ENCODE measurements at regions not wholly inside any gene's neighbourhood (a gene's known extent, or its start where the extent isn't known, plus 50 kb on each side); places are given as distances from the start of the nearest gene placed in this dataset.

- POLR2A ChIA-PET = no interaction called here
- DNase-seq (no peak), ATAC-seq (ENCODE audit: low read depth) (no peak)
- no peak overlapping the region for H2AFZ ChIP-seq (ENCODE audit: insufficient read depth, low read depth, low read length, poor library complexity, severe bottlenecking)
- H3K27me3 ChIP-seq (replicated peaks in 1 of 4; ENCODE audit: control extremely low read depth in 1 of 4, control insufficient read depth in 3 of 4, insufficient read depth in 4 of 4, low read length in 3 of 4) = peaks cover 0 to 2% (median 0%) of the 10 kb centered on the region in 4 experiments
- no peak overlapping the region for H3K4me3 ChIP-seq (ENCODE audit: control extremely low read depth in 1 of 5, extremely low read depth in 1 of 5, insufficient read depth in 1 of 5, low read depth in 2 of 5, low read length in 4 of 5)
- no peaks in the 10 kb centered on the region for H4K20me1 ChIP-seq (ENCODE audit: control insufficient read depth, insufficient read depth, low read length, poor library complexity, severe bottlenecking)
- no peak overlapping the region for H3K27ac ChIP-seq (ENCODE audit: low read length in 2 of 2)
- H3K9me3 Mint-ChIP-seq (ENCODE audit: insufficient read depth) = no peaks in the 10 kb centered on the region
- CTCF ChIA-PET = no interaction called here
- H3K9ac ChIP-seq (ENCODE audit: low read length) = no peak overlapping the region
- no peaks in the 10 kb centered on the region for H3K4me1 ChIP-seq (ENCODE audit: control insufficient read depth in 2 of 2, insufficient read depth in 2 of 2, low read length in 2 of 2)
- intact Hi-C loops (cut with micrococcal nuclease) = no loop called here
- no peak for TF ChIP-seq EZH2 (IDR thresholded peaks at IDR 0.05; ENCODE audit: borderline replicate concordance, insufficient read depth, low read depth, low read length, poor library complexity, severe bottlenecking)
- no CpG with 5 or more reads among the region's 2 CpGs for WGBS (ENCODE audit: insufficient coverage)
- peaks cover 0 to 3% (median 0%) of the 10 kb centered on the region in 3 donors for H3K9me3 ChIP-seq (ENCODE audit: control extremely low read depth in 1 of 3, control insufficient read depth in 2 of 3, insufficient read depth in 1 of 3, low read length in 2 of 3)
- no peak overlapping the region for H3K4me3 Mint-ChIP-seq
- H3K27me3 Mint-ChIP-seq = peaks cover 38% of the 10 kb centered on the region
- H3K27ac Mint-ChIP-seq = no peak overlapping the region
- no peaks in the 10 kb centered on the region for H3K4me1 Mint-ChIP-seq
- no peaks in the 10 kb centered on the region for H3K79me2 ChIP-seq (ENCODE audit: control insufficient read depth, insufficient read depth, low read length)
- H3K4me2 ChIP-seq (replicated peaks; ENCODE audit: low read depth, low read length, poor library complexity, severe bottlenecking) = no peak overlapping the region
- no peaks in the 10 kb centered on the region for H3K36me3 ChIP-seq (replicated peaks in 1 of 2; ENCODE audit: control extremely low read depth in 1 of 2, control insufficient read depth in 1 of 2, extremely low read depth in 1 of 2, insufficient read depth in 2 of 2, low read length in 1 of 2)
Measured at GRCh38 chr1:119308806-119309205, 59.8 kb upstream of the HAO2 start.

DNA sequence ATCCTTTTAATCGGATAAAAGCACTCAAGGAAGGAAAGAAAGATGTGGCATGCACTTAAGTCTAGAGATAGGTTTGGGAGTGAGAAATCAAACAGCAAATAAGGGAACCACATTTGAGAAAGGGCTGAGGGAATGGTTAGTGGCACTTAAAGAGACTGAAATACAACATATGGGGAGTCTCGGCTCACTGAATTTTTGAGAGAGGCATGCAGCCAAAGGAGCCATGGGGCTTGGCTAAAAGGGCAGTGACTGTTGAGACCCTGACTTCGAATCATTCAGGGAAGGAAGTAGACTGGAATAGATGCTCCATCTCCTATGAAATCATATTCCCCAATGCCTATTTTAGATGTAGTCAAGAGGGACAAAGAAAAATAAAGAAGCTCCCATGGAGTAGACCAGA lies 58.3 kb upstream of the HAO2 start:
- Histone ChIP-seq H3K79me2 (ENCODE audit: control insufficient read depth, insufficient read depth, low read length) (no peaks in the 10 kb centered on the region), H3K27ac (ENCODE audit: low read length in 2 of 2) (no peak overlapping the region), H3K4me2 (replicated peaks; ENCODE audit: low read depth, low read length, poor library complexity, severe bottlenecking) (no peak overlapping the region), H3K27me3 (replicated peaks in 1 of 4; ENCODE audit: control extremely low read depth in 1 of 4, control insufficient read depth in 3 of 4, insufficient read depth in 4 of 4, low read length in 3 of 4) (peaks cover 0 to 2% (median 0%) of the 10 kb centered on the region in 4 experiments), H3K4me1 (ENCODE audit: control insufficient read depth in 2 of 2, insufficient read depth in 2 of 2, low read length in 2 of 2) (no peaks in the 10 kb centered on the region), H3K36me3 (replicated peaks in 1 of 2; ENCODE audit: control extremely low read depth in 1 of 2, control insufficient read depth in 1 of 2, extremely low read depth in 1 of 2, insufficient read depth in 2 of 2, low read length in 1 of 2) (no peaks in the 10 kb centered on the region), H3K9me3 (ENCODE audit: control extremely low read depth in 1 of 3, control insufficient read depth in 2 of 3, insufficient read depth in 1 of 3, low read length in 2 of 3) (peaks cover 0 to 3% (median 0%) of the 10 kb centered on the region in 3 donors), H3K4me3 (ENCODE audit: control extremely low read depth in 1 of 5, extremely low read depth in 1 of 5, insufficient read depth in 1 of 5, low read depth in 2 of 5, low read length in 4 of 5) (no peak overlapping the region), H3K9ac (ENCODE audit: low read length) (no peak overlapping the region), H4K20me1 (ENCODE audit: control insufficient read depth, insufficient read depth, low read length, poor library complexity, severe bottlenecking) (no peaks in the 10 kb centered on the region), H2AFZ (ENCODE audit: insufficient read depth, low read depth, low read length, poor library complexity, severe bottlenecking) (no peak overlapping the region)
- no peak overlapping the region for H3K27ac Mint-ChIP-seq
- H3K4me3 Mint-ChIP-seq = no peak overlapping the region
- intact Hi-C loops (cut with micrococcal nuclease) = no loop called here
- DNase-seq = no peak
- ChIA-PET CTCF (no interaction called here), POLR2A (no interaction called here)
- H3K27me3 Mint-ChIP-seq = peaks cover 35% of the 10 kb centered on the region
- no peak for ATAC-seq (ENCODE audit: low read depth)
- WGBS (ENCODE audit: insufficient coverage) = 0% methylated on average over 1 of the region's 3 CpGs
- H3K9me3 Mint-ChIP-seq (ENCODE audit: insufficient read depth) = no peaks in the 10 kb centered on the region
- TF ChIP-seq, protein P1, sequence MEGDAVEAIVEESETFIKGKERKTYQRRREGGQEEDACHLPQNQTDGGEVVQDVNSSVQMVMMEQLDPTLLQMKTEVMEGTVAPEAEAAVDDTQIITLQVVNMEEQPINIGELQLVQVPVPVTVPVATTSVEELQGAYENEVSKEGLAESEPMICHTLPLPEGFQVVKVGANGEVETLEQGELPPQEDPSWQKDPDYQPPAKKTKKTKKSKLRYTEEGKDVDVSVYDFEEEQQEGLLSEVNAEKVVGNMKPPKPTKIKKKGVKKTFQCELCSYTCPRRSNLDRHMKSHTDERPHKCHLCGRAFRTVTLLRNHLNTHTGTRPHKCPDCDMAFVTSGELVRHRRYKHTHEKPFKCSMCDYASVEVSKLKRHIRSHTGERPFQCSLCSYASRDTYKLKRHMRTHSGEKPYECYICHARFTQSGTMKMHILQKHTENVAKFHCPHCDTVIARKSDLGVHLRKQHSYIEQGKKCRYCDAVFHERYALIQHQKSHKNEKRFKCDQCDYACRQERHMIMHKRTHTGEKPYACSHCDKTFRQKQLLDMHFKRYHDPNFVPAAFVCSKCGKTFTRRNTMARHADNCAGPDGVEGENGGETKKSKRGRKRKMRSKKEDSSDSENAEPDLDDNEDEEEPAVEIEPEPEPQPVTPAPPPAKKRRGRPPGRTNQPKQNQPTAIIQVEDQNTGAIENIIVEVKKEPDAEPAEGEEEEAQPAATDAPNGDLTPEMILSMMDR (IDR thresholded peaks at IDR 0.05) = no peak
- TF ChIP-seq EZH2 (IDR thresholded peaks at IDR 0.05; ENCODE audit: borderline replicate concordance, insufficient read depth, low read depth, low read length, poor library complexity, severe bottlenecking) = no peak
- no peaks in the 10 kb centered on the region for H3K4me1 Mint-ChIP-seq

Measured in B cell (primary cell).